HG03469 (cell line): ENCODE measurements at regions not wholly inside any gene's neighbourhood (a gene's known extent, or its start where the extent isn't known, plus 50 kb on each side); places are given as distances from the start of the nearest gene placed in this dataset.

Experiments used
- ATAC-seq: cut with Tn5 transposase; IDR thresholded peaks from one replicate; pipeline ENCODE4 v1.9.1; 2021; ENCODE audit warnings: mild to moderate bottlenecking, moderate library complexity, moderate number of reproducible peaks; ENCODE audit not compliant: unreplicated experiment

- no peak for ATAC-seq
These were observed 250.1 kb downstream of the SEC14L1 start for GRCh38 chr17:77390870-77391269.

- ATAC-seq: no peak
These were observed 251.1 kb downstream of the SEC14L1 start for GRCh38 chr17:77391668-77392375.

GRCh38 chr17:77392376-77393273, 251.9 kb downstream of the SEC14L1 start:
- no peak for ATAC-seq

GRCh38 chr17:77393274-77393600, 252.5 kb downstream of the SEC14L1 start:
- no peak for ATAC-seq

DNA sequence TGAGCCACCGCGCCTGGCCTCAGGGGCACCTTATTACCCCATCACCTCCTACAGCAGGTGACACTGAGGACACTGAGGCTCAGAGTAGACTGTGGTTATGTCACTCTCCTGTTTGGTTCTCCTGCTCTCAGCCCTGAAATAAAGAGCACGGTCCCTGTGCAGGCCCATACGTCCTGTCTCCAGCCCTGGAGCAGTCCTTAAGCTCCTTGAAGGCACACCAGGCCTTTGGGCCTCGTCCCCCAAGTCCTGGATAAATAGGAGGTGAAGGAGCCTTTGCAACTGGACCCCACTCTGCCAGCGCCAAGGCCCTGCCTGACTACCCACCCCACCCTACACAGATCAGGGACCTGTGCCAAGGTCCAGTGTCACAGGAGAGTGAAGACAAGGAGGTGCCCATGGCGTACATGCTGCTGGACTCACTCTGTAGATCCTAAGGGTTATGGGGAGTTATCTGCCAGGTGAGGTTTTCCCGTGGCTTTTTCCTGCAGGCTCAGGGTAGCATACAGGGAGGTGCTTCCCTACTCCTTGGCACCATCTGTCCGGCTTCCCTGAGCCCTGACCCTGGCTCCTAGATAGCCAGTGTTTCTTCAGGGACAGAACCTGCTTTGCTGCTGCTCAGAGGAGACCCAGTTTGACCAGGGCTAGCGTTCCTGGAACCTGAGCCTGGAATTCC, 253.2 kb downstream of the SEC14L1 start:
- no peak for ATAC-seq

DNA sequence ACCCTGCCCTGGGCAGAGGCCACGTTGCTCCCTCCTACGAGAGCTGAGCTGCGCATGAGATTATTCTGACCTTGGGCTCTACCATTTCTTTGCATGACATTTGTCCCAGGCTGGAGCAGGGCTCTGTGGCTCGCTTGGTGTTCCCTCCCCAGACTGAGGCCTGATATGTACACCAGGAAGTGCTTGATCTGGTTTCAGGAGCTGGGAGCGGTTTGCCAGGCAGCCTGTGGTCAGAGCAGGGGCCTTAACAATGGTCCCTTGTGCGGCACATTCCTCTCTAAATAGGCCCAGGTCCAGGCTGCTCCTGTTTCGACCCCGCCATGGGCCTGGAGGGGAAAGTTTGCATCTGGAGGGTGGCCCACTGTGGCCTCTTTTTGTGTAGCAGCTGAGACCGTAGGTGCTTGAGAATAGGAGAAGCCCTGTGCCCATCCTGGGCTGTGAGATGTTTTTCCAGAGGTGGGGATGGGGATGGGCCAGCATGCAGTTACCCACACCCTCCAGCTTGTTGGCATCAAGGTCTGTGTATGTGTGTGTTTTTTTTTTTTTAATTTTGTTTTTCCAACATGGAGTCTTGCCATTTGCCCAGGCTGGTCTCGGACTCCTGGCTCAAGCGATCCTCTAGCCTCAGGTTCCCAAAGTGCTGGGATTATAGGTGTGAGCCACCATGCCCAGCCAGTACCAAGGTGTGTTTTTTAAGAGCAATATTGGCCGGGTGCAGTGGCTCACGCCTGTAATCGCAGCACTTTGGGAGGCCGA, 253.9 kb downstream of the SEC14L1 start:
- ATAC-seq: no peak

GRCh38 chr17:77395501-77396048, 254.8 kb downstream of the SEC14L1 start:
- no peak for ATAC-seq

DNA sequence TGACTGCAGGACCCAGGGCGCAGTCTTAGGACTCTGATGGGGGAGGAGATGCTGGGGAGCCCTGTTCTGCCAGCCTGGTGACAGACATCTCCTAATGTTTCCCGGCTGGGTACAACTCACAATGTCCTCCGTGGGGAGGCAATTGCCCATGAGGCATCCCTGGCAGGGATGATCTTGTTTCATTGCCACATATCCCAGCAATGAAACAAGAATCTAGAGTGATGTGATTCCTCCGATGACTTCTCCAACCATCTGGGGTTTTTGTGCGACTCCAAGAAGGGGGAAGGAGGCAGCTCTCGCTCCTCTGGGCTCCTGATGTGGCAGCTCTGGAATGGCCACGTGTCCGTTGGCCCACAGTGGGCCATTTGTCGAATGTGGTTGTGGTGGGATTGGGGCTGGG, 255.8 kb downstream of the SEC14L1 start:
- no peak for ATAC-seq

GRCh38 chr17:77398274-77398673, 257.5 kb downstream of the SEC14L1 start:
- ATAC-seq: no peak

DNA sequence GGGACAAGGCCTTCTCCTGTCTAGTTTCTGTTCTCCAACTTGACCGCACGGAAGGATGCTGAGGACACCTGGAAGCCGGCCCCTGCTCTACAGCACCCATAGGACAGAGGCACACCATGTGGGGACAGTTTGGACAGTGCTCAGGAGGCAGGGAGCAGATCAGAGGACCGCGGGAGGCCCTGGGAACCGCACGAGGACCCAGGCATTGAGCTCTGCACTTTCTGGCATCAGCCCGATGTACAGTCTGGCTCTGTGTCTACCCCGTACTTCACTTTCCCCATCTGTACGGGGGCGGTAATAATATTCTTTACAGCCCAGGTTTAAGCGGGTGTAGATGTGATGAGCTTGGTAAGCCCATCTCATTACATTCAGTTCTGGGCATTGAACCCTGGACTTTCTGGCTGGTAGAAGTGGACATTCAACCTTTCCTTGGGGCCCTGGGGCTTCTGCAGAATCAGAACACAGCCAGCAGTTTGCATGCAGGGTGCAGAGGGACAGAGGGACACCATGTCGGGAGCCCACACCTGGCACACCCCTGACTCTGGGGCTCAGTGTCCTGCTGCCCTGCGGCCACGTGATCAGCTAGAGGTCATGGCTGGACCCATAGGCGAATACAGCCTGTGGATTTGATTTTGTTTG, 258.7 kb downstream of the SEC14L1 start:
- ATAC-seq: no peak

DNA sequence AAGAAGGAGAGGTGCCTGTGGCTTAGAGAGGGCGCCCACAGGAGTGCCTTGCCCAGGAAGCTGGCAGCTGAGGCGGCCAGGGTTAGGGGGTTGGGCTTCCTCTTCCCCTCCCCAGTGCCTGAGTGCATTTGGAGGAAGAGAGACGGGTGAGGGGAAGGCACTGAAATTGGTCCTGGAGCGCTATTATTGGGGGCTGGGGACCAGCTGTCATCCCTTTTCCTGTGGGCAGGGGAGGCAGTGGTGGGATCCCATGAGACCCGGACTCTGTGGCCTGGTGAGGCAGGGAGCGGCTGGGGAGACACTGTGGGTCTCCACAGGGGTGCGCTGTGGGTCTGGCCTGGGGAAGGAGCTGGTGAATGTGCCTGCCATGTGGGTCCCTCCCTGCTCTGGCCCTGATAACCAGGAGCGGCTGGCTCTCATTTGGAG, 259.7 kb downstream of the SEC14L1 start:
- no peak for ATAC-seq

- ATAC-seq: no peak
These were observed 261.5 kb downstream of the SEC14L1 start for GRCh38 chr17:77402159-77402731.

DNA sequence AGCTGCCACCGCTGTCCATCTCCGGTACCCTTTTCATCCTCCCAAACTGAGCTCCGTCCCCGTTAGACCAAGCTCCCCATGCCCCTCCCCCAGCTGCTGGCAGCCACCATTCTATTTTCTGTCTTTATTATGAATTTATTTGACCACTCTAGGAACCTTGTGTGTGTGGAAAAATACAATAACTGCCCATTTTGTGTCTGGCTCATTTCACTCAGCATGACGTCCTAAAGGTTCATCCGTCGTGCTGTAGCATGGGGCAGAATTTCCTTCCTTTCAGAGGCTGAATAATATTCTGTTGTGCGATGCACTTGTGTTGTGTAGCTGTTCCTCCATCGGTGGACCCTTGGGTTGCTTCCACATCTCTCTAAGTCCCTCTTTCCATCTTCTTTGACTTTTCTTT, 263.1 kb downstream of the SEC14L1 start:
- no peak for ATAC-seq

- ATAC-seq: no peak
These were observed 264.2 kb downstream of the SEC14L1 start for GRCh38 chr17:77404812-77405581.

DNA sequence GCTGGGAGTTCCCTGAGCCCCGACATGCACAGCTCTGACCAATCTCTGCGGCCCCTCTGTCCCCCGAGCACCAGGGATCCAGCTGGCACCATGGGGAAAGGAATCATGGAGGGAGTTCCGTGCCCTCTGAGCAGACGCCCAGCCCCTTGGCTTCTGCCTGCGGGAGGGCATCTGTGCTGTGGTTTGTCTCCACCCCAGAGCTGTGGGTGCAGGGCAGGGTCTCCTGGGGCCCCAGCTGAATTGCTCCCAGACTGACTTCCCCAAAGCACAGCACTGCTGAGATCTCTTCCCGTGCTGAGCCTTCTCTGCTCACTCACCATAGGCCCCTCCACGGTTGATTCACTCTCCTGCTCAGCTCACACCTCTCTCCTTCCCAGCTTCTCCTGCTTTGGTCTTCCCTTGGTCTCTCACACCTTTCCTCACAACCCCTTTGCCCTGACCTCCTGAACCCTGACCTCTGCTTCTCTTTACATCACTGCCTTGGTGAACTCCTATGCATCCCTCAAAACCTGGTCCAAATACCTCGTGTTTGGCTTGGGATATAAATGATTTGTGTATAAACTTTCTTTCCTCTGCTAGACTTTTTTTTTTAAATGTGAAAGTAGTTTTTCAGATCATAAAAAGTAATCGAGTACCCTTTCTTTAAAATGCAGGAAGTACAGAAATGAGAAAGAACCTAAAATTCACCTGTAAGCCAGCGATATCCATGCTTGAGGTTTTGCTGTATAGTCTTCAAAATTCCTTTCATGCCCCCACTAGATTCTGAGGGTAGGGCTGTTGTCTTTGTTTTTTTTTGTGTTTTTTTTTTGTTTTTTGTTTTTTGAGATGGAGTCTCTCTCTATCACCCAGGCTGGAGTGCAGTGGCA, 265.3 kb downstream of the SEC14L1 start:
- ATAC-seq: no peak

GRCh38 chr17:77407321-77408277, 266.8 kb downstream of the SEC14L1 start:
- no peak for ATAC-seq

DNA sequence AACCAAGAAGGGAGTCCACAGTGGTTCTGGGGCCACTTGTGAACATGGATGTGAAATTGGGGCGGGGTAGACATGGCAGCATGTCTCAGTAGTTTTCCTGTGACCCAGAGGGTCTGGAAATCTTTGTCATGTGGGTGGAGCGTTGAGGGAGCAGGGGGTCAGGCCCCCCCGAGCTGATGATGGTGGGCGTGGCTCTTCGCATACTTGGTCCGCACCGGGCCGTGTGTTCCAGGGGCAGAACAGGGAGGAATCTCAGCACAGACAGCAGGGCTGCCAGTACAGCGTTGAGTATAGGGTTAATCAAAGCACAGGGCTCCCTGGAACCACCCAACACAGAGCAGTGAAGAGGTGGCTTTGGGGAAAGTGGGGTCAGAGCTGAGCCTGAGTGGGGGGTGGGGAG, 267.5 kb downstream of the SEC14L1 start:
- no peak for ATAC-seq
